Body of pancreas (tissue), 4 donors: ENCODE measurements at regions not wholly inside any gene's neighbourhood (a gene's known extent, or its start where the extent isn't known, plus 50 kb on each side); places are given as distances from the start of the nearest gene placed in this dataset.

Experiments used
- CTCF ChIP-seq, 7 experiments: fragments of 450-650 bp in 4 of 7; fragments of 200-600 bp in 3 of 7; sonication (generic) in 3 of 7; IDR thresholded peaks; one replicate each; pipeline ENCODE4 v1.5.1; 2016 to 2019; ENCODE audit warnings: antibody characterized with exemption in 7 of 7
- POLR2A ChIP-seq, 3 donors: fragments of 450-650 bp; IDR thresholded peaks; one replicate each; pipeline ENCODE4 v1.6.1; 2016; ENCODE audit warnings: antibody characterized with exemption in 3 of 3, mild to moderate bottlenecking in 2 of 3

- TF ChIP-seq POLR2A (IDR thresholded peaks at IDR 0.05) (no peak), CTCF (IDR thresholded peaks at IDR 0.05) (no peak)
Observed at GRCh38 chr6:81373414-81373813, 379.1 kb downstream of the TENT5A start.
